ENCODE measurements at regions not wholly inside any gene's neighbourhood (a gene's known extent, or its start where the extent isn't known, plus 50 kb on each side); places are given as distances from the start of the nearest gene placed in this dataset.

- TF ChIP-seq CTCF (IDR thresholded peaks at IDR 0.05; ENCODE audit: low read length, missing control alignments) = no peak
- H3K4me3 ChIP-seq (replicated peaks; ENCODE audit: low read depth, low read length) = no peak overlapping the region
- no peak for DNase-seq (ENCODE audit: low read depth)
These were observed 822.1 kb upstream of the GALNTL6 start for GRCh38 chr4:170990989-170991589.

DNA sequence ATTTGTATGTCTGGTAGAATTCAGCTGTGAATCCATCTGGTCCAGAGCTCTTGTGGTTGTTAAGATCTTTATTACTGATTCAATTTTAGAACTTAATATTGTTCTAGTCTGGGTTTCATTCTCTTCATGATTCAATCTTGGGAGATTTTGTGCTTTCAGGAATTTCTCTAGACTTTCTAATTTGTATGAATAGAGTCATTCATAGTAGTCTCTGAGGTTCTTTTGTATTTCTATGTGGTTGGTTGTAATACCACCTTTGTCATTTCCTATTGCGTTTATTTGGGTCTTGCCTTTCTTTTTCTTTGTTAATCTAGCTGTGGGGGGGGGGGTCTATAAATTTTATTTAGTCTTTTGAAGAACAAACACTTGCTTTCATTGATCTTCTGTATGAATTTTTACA lies 824.8 kb upstream of the GALNTL6 start:
- DNase-seq (ENCODE audit: low read depth) = no peak
- TF ChIP-seq CTCF (IDR thresholded peaks at IDR 0.05; ENCODE audit: low read length, missing control alignments) = no peak
- H3K4me3 ChIP-seq (replicated peaks; ENCODE audit: low read depth, low read length) = no peak overlapping the region

DNA sequence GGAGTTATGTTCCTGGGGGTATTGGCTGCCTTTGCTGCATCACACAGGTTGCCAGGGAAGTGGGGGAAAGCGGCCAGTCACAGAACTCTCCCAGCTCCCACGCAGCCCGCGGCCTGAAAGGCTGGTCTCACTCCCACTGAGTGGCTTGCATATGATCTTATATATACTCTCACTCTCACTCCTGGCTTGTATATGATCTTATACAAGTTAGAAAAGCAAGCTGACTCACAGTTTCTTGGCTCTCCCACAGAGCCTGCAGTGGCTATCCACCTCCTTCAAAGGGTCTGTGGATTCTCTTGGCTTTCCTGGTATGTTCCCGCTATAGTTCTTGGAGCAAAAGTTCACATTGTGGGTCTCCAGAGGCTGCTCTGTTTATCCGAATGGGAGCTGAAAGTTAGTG lies 833.5 kb upstream of the GALNTL6 start:
- no peak for DNase-seq (ENCODE audit: low read depth)
- no peak overlapping the region for H3K4me3 ChIP-seq (replicated peaks; ENCODE audit: low read depth, low read length)

DNA sequence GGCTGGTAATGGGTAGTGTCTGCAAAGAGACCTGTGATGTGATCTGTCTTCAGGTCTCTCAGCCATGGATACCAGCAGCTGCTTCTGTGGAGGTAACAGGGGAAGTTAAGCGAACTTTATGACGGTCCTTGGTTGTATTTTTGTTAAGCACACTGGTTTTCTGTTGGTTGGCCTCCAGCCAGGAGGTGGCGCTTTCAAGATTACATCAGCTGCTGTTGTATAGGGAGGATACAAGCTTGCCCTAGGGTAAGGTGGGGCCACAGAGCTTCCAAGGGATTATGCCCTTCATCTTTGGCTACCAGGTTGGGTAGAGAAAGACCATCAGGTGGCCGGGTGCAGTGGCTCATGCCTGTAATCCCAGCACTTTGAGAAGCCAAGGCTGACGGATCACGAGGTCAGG lies 834.2 kb upstream of the GALNTL6 start:
- DNase-seq (ENCODE audit: low read depth) = no peak
- no peak overlapping the region for H3K4me3 ChIP-seq (replicated peaks; ENCODE audit: low read depth, low read length)
- no peak for TF ChIP-seq CTCF (IDR thresholded peaks at IDR 0.05; ENCODE audit: low read length, missing control alignments)

More for the DNA sequence above, 833.5 kb upstream of the GALNTL6 start:
- no peak for TF ChIP-seq CTCF (IDR thresholded peaks at IDR 0.05; ENCODE audit: low read length, missing control alignments)

DNA sequence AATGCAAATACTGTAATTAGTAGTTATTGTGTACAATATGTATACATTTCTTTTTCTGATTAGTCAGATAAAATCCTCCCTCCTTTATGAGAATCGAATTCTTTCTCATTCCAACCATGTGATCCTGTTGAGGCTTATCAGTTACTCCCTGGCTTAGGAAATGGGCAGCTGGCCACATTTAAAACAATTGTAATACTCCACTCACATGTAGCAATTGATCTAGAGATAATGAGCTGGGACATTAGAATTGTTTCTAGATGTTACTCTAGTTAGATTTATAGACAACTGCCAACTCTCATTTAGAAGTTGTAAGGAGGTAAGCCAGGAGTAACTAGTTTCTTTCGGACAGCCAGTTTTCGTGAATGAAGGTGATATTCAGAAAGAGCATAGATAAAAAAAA lies 859.3 kb upstream of the AADAT start:
- no peak for TF ChIP-seq CTCF (IDR thresholded peaks at IDR 0.05; ENCODE audit: low read length, missing control alignments)
- DNase-seq (ENCODE audit: low read depth) = no peak
- H3K4me3 ChIP-seq (replicated peaks; ENCODE audit: low read depth, low read length) = no peak overlapping the region

DNA sequence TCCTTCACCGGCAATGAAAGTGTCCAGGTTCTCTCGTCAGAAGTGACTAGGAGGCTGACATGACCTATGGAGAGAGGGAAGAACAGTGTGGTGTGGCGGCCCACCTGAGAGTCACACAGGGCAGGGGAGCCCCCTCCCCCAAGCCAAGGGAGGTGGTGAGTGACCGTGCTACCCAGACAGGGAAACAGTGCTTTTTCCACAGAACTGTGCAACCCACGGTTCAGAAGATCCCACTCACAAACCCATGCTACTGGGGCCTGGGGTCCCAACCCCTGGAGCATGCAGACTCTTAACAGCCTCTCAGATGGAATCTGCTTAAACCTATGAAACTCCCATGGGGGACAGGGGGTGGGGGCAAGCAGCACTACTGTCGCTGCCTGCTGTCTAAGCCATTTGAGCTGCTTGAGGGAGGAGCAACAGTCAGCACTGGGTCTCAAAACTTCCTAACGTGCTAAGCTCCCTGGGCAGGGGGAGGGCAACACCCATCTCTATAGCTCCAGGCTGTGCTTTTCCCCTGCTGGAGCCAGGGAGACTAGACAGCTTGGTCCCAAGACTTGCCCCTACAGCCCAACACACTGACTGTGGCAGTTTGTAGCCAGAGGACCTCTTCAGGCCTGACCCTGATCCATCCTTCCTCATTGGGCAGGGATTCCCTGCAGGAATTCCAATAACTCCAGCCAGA lies 850.4 kb upstream of the AADAT start:
- no peak for TF ChIP-seq CTCF (IDR thresholded peaks at IDR 0.05; ENCODE audit: low read length, missing control alignments)
- DNase-seq (ENCODE audit: low read depth) = no peak
- H3K4me3 ChIP-seq (replicated peaks; ENCODE audit: low read depth, low read length) = no peak overlapping the region

- DNase-seq (ENCODE audit: low read depth) = no peak
- H3K4me3 ChIP-seq (replicated peaks; ENCODE audit: low read depth, low read length) = no peak overlapping the region
- TF ChIP-seq CTCF (IDR thresholded peaks at IDR 0.05; ENCODE audit: low read length, missing control alignments) = no peak
These were observed 848.8 kb upstream of the AADAT start for GRCh38 chr4:170938588-170938987.

All from fibroblast of pulmonary artery (primary cell).